Right lobe of liver (tissue), 6 donors: ENCODE measurements at regions not wholly inside any gene's neighbourhood (a gene's known extent, or its start where the extent isn't known, plus 50 kb on each side); places are given as distances from the start of the nearest gene placed in this dataset.

ENCODE experiments used
- ATAC-seq, 4 donors: fragments of 200-7000 bp; cut with Tn5 transposase; one replicate each; pipeline ENCODE4 v1.9.1; 2020; ENCODE audit warnings: mild to moderate bottlenecking in 4 of 4, moderate library complexity in 4 of 4
- DNase-seq, 3 donors: peaks; one replicate each; pipeline ENCODE4 v3.0.0-alpha.2; 2020
- H3K27ac ChIP-seq, 3 donors: fragments of 200-600 bp; one replicate each; pipeline ENCODE4 v1.8.0; 2022
- H3K27me3 ChIP-seq, 2 donors: fragments of 200-600 bp; one replicate each; pipeline ENCODE4 v1.8.0; 2022
- H3K36me3 ChIP-seq, 4 donors: fragments of 200-600 bp; sonication (generic) in 1 of 4; one replicate each; pipeline versions ENCODE4 v1.5.1 to v1.8.0; 2017 to 2022; ENCODE audit warnings: control low read depth in 1 of 4
- H3K4me1 ChIP-seq, 4 donors: fragments of 200-600 bp; sonication (generic) in 1 of 4; one replicate each; pipeline versions ENCODE4 v1.5.1 to v1.8.0; 2017 to 2022; ENCODE audit warnings: control low read depth in 1 of 4
- H3K4me3 ChIP-seq, 3 donors: fragments of 200-600 bp; one replicate each; pipeline ENCODE4 v1.8.0; 2022
- H3K9me3 ChIP-seq, 4 donors: fragments of 200-600 bp; sonication (generic) in 1 of 4; one replicate each; pipeline versions ENCODE4 v1.5.1 to v1.8.0; 2017 to 2022; ENCODE audit warnings: control low read depth in 1 of 4
- POLR2A ChIP-seq: fragments of 450-650 bp; IDR thresholded peaks from one replicate; pipeline ENCODE4 v1.6.1; 2017; ENCODE audit warnings: antibody characterized with exemption, mild to moderate bottlenecking
- WGBS: methylation state at CpG from one replicate; pipeline ENCODE4 v1.1.6; 2018; ENCODE audit warnings: low coverage, low lambda C conversion rate; ENCODE audit not compliant: insufficient coverage; ENCODE audit errors: missing lambda C conversion rate; 5-methylcytosine and 5-hydroxymethylcytosine counted together
- intact Hi-C, 2 donors: fragments of 100-400 bp; cut with DNase I; formaldehyde crosslinking; loops; one replicate each; pipeline versions ENCODE4 v1.11.2 to v1.14.1; 2022
- TF ChIP-seq, protein P1 (sequence below), 4 donors: fragments of 200-600 bp in 3 of 4; fragments of 450-650 bp in 1 of 4; IDR thresholded peaks; one replicate each; pipeline versions ENCODE4 v1.5.1 to v1.8.0; 2016 to 2022; ENCODE audit warnings: antibody characterized with exemption in 4 of 4, mild to moderate bottlenecking in 2 of 4
- donor health status: DM: no; HTN: yes; CAD: no.
- donor health status: DM: no; HTN: no; CAD: no.
- donor health status: DM: no; HTN: no; CAD: no.
- donor health status: DM: no; HTN: yes; CAD: no.
- donor health status: DM: no; HTN: yes; CAD: no.

DNA sequence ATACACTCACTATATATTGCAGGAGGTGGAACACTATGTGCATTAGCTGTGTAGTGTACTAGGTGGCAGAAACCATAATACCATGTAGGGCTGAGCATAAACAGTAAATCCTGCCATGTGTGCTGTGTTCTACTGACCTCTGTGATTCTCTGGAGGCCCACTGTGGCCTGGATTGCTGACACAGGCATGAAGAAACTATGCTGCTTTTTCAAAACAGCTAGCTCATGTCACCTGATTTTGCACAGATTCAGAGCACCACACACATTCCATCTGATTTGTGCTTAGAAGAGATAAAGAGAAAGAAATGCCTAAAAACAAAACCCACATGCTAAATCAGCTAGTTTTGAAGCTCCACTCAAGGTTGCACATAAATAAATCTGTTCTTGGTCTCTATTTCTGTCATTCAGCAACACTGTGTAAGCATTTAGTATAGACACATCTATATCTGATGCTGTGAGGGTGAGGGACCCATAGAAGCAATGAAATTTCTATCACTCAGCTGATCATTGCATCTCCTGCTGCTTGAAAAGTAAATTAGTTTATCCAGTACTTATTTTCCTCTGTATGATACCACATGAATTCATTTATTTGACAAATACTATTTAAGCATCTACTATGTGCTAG lies 1007.7 kb upstream of the SEMA6D start:
- no peak for DNase-seq

DNA sequence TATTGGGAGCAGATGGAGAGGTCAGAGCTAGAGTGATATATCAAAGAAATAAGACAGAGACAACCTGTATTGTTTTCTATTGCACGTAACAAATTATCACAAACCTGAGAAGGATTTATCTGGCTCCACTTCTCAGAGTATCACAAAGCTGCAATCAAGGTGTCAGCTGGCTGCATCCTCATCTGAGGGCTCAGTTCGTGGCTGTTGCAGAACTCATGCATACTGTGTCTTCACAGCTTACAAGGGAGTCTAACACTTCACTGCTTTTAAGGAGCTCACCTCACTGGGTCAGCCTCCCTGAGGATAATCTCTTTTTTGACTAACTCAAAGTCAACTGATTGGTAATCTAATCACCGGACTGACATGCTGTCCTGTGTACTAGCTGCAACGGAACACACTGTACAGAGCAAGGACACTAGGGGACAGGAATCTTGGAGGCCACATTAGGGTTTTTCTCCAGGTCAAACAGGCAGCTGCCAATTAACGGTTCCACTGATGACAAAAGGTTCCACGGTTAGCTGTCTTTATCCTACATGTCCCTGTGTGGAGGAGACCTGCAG lies 1006.8 kb upstream of the SEMA6D start:
- TF ChIP-seq POLR2A, result no peak
- TF ChIP-seq, protein P1, sequence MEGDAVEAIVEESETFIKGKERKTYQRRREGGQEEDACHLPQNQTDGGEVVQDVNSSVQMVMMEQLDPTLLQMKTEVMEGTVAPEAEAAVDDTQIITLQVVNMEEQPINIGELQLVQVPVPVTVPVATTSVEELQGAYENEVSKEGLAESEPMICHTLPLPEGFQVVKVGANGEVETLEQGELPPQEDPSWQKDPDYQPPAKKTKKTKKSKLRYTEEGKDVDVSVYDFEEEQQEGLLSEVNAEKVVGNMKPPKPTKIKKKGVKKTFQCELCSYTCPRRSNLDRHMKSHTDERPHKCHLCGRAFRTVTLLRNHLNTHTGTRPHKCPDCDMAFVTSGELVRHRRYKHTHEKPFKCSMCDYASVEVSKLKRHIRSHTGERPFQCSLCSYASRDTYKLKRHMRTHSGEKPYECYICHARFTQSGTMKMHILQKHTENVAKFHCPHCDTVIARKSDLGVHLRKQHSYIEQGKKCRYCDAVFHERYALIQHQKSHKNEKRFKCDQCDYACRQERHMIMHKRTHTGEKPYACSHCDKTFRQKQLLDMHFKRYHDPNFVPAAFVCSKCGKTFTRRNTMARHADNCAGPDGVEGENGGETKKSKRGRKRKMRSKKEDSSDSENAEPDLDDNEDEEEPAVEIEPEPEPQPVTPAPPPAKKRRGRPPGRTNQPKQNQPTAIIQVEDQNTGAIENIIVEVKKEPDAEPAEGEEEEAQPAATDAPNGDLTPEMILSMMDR (IDR thresholded peaks at IDR 0.05), result no peak
- Histone ChIP-seq H3K27me3 (no peaks in the 10 kb centered on the region), H3K36me3 (no peaks in the 10 kb centered on the region), H3K27ac (no peak overlapping the region), H3K9me3 (no peaks in the 10 kb centered on the region), H3K4me1 (no peaks in the 10 kb centered on the region), H3K4me3 (no peak overlapping the region)
- intact Hi-C loops, result no loop called here
- ATAC-seq, result no peak
- no peak for DNase-seq
- WGBS, result 41% methylated on average over 5 of the region's 6 CpGs

More for the DNA sequence above, 1007.7 kb upstream of the SEMA6D start:
- no peak for ATAC-seq
- TF ChIP-seq, protein P1 (IDR thresholded peaks at IDR 0.05), result no peak
- no peak for TF ChIP-seq POLR2A
- no peaks in the 10 kb centered on the region for H3K27me3 ChIP-seq
- H3K4me3 ChIP-seq, result no peak overlapping the region
- H3K9me3 ChIP-seq, result no peaks in the 10 kb centered on the region
- H3K36me3 ChIP-seq, result no peaks in the 10 kb centered on the region
- no peak overlapping the region for H3K27ac ChIP-seq
- H3K4me1 ChIP-seq, result no peaks in the 10 kb centered on the region
- intact Hi-C loops, result no loop called here

DNA sequence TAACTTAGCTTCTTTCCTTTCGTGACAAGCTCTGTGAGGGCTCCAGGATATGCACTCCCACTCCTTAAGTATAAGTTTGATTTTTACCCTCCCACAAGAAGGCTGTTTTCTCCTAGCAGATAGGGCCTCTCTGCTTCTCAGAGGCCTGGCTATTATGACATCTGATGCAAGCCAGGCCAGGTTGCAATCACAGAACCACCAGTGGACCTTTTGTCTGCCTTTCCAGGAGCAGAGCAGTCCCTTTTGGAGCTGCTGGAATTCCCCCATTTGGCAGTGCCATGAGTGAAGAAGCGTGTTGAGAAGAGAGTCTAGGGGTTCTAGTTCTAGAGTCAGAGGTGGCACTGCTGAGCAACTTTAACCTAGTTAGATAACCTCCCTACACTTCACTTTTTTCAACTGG lies 1004.3 kb upstream of the SEMA6D start:
- Histone ChIP-seq H3K4me1 (no peaks in the 10 kb centered on the region), H3K36me3 (no peaks in the 10 kb centered on the region), H3K4me3 (no peak overlapping the region), H3K9me3 (no peaks in the 10 kb centered on the region), H3K27ac (no peak overlapping the region), H3K27me3 (no peaks in the 10 kb centered on the region)
- DNase-seq (no peak), ATAC-seq (no peak)
- TF ChIP-seq POLR2A, result no peak
- TF ChIP-seq, protein P1 (IDR thresholded peaks at IDR 0.05), result no peak
- 53% methylated on average over 2 of the region's 2 CpGs for whole genome bisulfite sequencing
- intact Hi-C loops, result no loop called here

DNA sequence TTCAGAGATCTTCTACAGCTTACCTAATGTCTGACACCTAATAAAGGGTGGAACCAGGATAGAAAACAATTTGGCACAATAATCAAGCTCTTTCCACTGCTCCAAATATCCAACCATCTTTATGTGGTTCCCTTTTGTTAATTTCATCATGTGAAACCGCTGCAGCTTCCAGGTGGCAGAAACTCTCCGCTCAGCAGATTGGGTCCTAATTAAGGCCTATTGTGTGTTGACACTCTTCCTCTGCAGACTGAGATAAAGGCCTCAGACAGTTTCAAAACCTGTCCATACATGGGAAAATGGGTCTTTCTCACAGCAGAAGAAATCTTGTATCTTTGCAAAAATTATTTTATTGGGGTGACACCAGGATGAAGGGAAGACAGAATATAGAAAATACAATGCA lies 1002.4 kb upstream of the SEMA6D start:
- no peak for ATAC-seq
- DNase-seq, result no peak
- Histone ChIP-seq H3K27me3 (no peaks in the 10 kb centered on the region), H3K9me3 (no peaks in the 10 kb centered on the region), H3K4me3 (no peak overlapping the region), H3K36me3 (no peaks in the 10 kb centered on the region), H3K4me1 (no peaks in the 10 kb centered on the region), H3K27ac (no peak overlapping the region)
- no peak for TF ChIP-seq POLR2A
- TF ChIP-seq, protein P1 (IDR thresholded peaks at IDR 0.05), result no peak
- 53% methylated on average over 2 of the region's 2 CpGs for WGBS
- intact Hi-C loops, result no loop called here
